ENCODE measurements at regions not wholly inside any gene's neighbourhood (a gene's known extent, or its start where the extent isn't known, plus 50 kb on each side); places are given as distances from the start of the nearest gene placed in this dataset.

DNA sequence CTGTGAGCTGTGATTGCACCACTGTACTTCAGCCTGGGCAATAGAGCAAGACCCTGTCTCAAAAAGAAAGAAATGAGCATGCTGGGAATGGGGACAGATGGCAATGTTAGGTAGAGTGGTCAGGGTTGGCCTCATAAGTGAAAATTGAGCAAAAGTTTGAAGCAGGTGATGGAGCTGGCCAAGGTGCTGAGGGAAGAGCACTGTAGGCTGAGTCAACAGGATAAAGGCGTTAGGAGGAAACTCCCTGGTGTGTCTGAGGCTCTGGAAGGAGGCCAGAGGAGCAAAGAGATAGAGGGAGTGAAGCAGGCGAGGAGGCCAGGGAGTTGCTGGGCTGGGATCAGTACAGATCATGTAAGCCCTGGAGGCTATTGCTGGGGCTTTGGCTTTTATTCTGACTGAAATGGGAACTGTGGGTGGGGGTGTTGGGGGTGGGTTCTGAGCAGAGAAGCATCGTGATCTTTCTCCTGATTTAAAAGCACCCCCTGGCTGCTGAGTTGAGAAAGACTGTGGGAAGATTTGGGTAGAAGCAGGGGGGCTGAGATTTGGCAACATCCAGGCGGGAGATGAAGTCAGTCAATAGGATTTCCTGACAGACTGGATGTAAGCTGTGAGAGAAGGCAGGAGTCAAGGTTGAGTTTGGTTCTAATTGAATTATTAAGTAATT lies 52.5 kb upstream of the VKORC1L1 start:
- in situ Hi-C loops (cut with HindIII; ENCODE audit: low pct_unique_long_range_greater_than_20kb, low sequenced_read_pairs), result no loop called here
- no peak for DNase-seq (ENCODE audit: low read depth in 1 of 2, low spot score in 1 of 2)

More for the DNA sequence above, 52.5 kb upstream of the VKORC1L1 start:
- no peak for TF ChIP-seq JUND (IDR thresholded peaks at IDR 0.05; ENCODE audit: low read depth)
